ENCODE measurements at regions not wholly inside any gene's neighbourhood (a gene's known extent, or its start where the extent isn't known, plus 50 kb on each side); places are given as distances from the start of the nearest gene placed in this dataset.

DNA sequence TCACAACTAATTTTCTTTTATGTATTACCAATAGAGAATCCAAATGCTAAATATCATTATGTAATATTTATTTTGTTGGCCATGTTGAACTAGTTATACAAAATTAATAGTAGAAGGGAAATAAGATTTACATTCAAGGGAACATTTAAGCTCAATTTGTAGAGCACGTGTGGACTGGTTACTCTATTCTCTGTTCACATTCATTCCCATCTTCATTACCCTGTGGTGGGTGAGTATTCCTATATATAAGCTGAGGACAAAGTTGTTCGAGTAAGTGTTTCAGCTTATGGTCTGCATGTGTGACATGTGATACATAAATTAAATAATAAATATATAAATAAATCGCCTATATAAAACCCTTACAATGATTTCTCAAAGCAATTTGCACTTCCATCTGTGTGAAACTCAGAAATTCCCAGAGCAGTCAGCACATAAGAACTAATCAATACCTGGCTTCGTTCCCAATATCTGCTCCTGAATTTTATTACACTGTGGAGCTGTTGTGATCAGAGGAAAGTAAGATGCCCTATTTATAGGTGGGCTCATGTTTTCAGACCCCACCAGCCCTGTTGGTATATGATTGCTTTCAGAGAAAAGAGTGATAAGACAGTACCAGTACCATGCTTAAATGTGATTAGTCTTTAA lies 308.2 kb upstream of the DCN start:
- no peak for TF ChIP-seq ZNF274 (IDR thresholded peaks at IDR 0.05; ENCODE audit: low read depth, low read length)
- no peaks in the 10 kb centered on the region for H3K27me3 ChIP-seq (ENCODE audit: insufficient read depth, insufficient read length)
- no peak for DNase-seq (ENCODE audit: low read depth, low spot score)
- no peaks in the 10 kb centered on the region for H3K4me1 ChIP-seq (ENCODE audit: insufficient read depth, insufficient read length)
- no peak overlapping the region for H3K4me3 ChIP-seq (ENCODE audit: insufficient read length, low read depth)
- no peak overlapping the region for H3K9ac ChIP-seq (ENCODE audit: insufficient read length, low read depth)
- H3K36me3 ChIP-seq (ENCODE audit: insufficient read depth, insufficient read length, low read length): no peaks in the 10 kb centered on the region
- no peaks in the 10 kb centered on the region for H3K9me3 ChIP-seq (ENCODE audit: insufficient read depth, low read length)

DNA sequence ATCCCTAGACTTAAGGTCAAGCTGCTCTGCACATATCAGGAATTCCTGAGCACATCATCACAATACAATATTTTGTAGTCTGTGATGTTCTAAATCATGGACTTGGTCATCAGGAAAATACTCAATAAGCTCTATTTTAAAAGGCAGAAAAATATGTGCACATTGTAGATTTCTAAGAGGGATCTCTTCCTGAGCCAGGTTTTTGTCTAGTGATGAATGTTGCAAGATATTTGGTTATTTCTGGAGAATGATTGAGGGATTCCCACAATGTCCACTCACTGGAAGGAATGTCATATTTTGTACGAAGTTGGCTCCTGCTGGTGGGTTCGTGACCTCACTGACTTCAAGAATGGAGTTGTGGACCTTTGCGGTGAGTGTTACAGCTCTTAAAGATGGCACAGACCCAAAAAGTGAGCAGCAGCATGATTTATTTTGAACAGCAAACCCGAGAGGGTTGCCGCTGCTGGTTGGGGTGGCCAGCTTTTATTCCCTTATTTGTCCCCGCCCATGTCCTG lies 300.9 kb upstream of the DCN start:
- DNase-seq (ENCODE audit: low read depth, low spot score): no peak
- no peaks in the 10 kb centered on the region for H3K36me3 ChIP-seq (ENCODE audit: insufficient read depth, insufficient read length, low read length)
- no peaks in the 10 kb centered on the region for H3K27me3 ChIP-seq (ENCODE audit: insufficient read depth, insufficient read length)

GRCh38 chr12:91482231-91482630 lies 299.6 kb upstream of the DCN start:
- Histone ChIP-seq H3K4me3 (ENCODE audit: insufficient read length, low read depth) (no peak overlapping the region), H3K36me3 (ENCODE audit: insufficient read depth, insufficient read length, low read length) (no peaks in the 10 kb centered on the region), H3K27me3 (ENCODE audit: insufficient read depth, insufficient read length) (no peaks in the 10 kb centered on the region), H3K4me1 (ENCODE audit: insufficient read depth, insufficient read length) (no peaks in the 10 kb centered on the region), H3K9ac (ENCODE audit: insufficient read length, low read depth) (no peak overlapping the region), H3K9me3 (ENCODE audit: insufficient read depth, low read length) (peaks cover 6% of the 10 kb centered on the region; the same call in 1 of the 2 replicates)
- DNase-seq (ENCODE audit: low read depth, low spot score): no peak
- TF ChIP-seq SUZ12 (IDR thresholded peaks at IDR 0.05; ENCODE audit: extremely low read depth, insufficient read depth, insufficient read length): no peak
- TF ChIP-seq YY1 (IDR thresholded peaks at IDR 0.05; ENCODE audit: insufficient read depth, insufficient read length): no peak
- no peak for TF ChIP-seq ZNF274 (IDR thresholded peaks at IDR 0.05; ENCODE audit: low read depth, low read length)

More for the DNA sequence above, 300.9 kb upstream of the DCN start:
- TF ChIP-seq SUZ12 (IDR thresholded peaks at IDR 0.05; ENCODE audit: extremely low read depth, insufficient read depth, insufficient read length) (no peak), YY1 (IDR thresholded peaks at IDR 0.05; ENCODE audit: insufficient read depth, insufficient read length) (no peak), ZNF274 (IDR thresholded peaks at IDR 0.05; ENCODE audit: low read depth, low read length) (no peak)
- Histone ChIP-seq H3K9ac (ENCODE audit: insufficient read length, low read depth) (no peak overlapping the region), H3K4me3 (ENCODE audit: insufficient read length, low read depth) (no peak overlapping the region), H3K4me1 (ENCODE audit: insufficient read depth, insufficient read length) (no peaks in the 10 kb centered on the region), H3K9me3 (ENCODE audit: insufficient read depth, low read length) (peaks cover 6% of the 10 kb centered on the region; the same call in 1 of the 2 replicates)

DNA sequence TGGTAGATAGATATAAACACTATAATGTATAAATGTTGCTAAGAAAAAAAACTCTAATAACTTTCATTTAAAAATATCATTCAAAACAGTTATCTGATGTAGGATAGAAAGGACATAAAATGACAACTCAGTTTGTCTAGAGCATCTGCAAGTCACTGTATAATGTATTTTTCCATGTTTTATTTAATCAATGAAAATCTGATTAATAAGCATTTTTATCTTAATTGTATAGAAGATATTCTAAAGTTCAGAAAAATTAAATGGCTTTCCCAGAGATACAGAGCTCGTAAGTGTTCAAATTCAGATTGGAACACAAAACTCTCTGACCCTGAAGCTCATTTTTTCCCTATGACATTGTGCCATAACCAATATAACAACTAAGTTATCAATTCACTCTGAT lies 295.9 kb upstream of the DCN start:
- no peak for DNase-seq (ENCODE audit: low read depth, low spot score)
- Histone ChIP-seq H3K27me3 (ENCODE audit: insufficient read depth, insufficient read length) (no peaks in the 10 kb centered on the region), H3K4me1 (ENCODE audit: insufficient read depth, insufficient read length) (no peaks in the 10 kb centered on the region), H3K9me3 (ENCODE audit: insufficient read depth, low read length) (no peaks in the 10 kb centered on the region), H3K36me3 (ENCODE audit: insufficient read depth, insufficient read length, low read length) (no peaks in the 10 kb centered on the region), H3K9ac (ENCODE audit: insufficient read length, low read depth) (no peak overlapping the region), H3K4me3 (ENCODE audit: insufficient read length, low read depth) (no peak overlapping the region)
- TF ChIP-seq YY1 (IDR thresholded peaks at IDR 0.05; ENCODE audit: insufficient read depth, insufficient read length): no peak
- no peak for TF ChIP-seq ZNF274 (IDR thresholded peaks at IDR 0.05; ENCODE audit: low read depth, low read length)
- TF ChIP-seq SUZ12 (IDR thresholded peaks at IDR 0.05; ENCODE audit: extremely low read depth, insufficient read depth, insufficient read length): no peak

DNA sequence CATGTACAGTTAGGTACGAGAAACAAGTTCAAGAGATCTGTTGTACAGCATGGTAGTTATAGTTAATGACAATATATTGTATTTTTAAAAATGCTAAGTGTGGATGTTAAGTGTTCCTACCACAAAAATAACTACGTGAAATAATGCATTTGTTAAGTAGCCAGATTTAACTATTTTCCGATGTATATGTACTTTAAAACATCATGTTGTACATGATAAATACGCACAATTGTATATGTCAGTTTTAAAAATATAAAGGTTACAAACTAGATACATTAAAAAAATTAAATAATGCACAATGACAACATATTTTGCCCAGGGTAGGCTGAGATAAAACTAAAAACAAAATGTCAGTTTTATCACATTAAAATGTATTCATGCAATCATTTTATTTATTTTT lies 285.1 kb upstream of the DCN start:
- no peak overlapping the region for H3K9ac ChIP-seq (ENCODE audit: insufficient read length, low read depth)
- TF ChIP-seq YY1 (IDR thresholded peaks at IDR 0.05; ENCODE audit: insufficient read depth, insufficient read length): no peak
- no peak for TF ChIP-seq SUZ12 (IDR thresholded peaks at IDR 0.05; ENCODE audit: extremely low read depth, insufficient read depth, insufficient read length)
- TF ChIP-seq ZNF274 (IDR thresholded peaks at IDR 0.05; ENCODE audit: low read depth, low read length): no peak
- no peaks in the 10 kb centered on the region for H3K4me1 ChIP-seq (ENCODE audit: insufficient read depth, insufficient read length)
- no peaks in the 10 kb centered on the region for H3K36me3 ChIP-seq (ENCODE audit: insufficient read depth, insufficient read length, low read length)
- DNase-seq (ENCODE audit: low read depth, low spot score): no peak
- H3K9me3 ChIP-seq (ENCODE audit: insufficient read depth, low read length): no peaks in the 10 kb centered on the region
- no peaks in the 10 kb centered on the region for H3K27me3 ChIP-seq (ENCODE audit: insufficient read depth, insufficient read length)
- H3K4me3 ChIP-seq (ENCODE audit: insufficient read length, low read depth): no peak overlapping the region

- DNase-seq (ENCODE audit: low read depth, low spot score): no peak
- H3K4me3 ChIP-seq (ENCODE audit: insufficient read length, low read depth): no peak overlapping the region
- H3K36me3 ChIP-seq (ENCODE audit: insufficient read depth, insufficient read length, low read length): no peaks in the 10 kb centered on the region
- H3K9me3 ChIP-seq (ENCODE audit: insufficient read depth, low read length): no peaks in the 10 kb centered on the region
- H3K4me1 ChIP-seq (ENCODE audit: insufficient read depth, insufficient read length): no peaks in the 10 kb centered on the region
- no peak overlapping the region for H3K9ac ChIP-seq (ENCODE audit: insufficient read length, low read depth)
- no peak for TF ChIP-seq YY1 (IDR thresholded peaks at IDR 0.05; ENCODE audit: insufficient read depth, insufficient read length)
- no peak for TF ChIP-seq ZNF274 (IDR thresholded peaks at IDR 0.05; ENCODE audit: low read depth, low read length)
- no peak for TF ChIP-seq SUZ12 (IDR thresholded peaks at IDR 0.05; ENCODE audit: extremely low read depth, insufficient read depth, insufficient read length)
- no peaks in the 10 kb centered on the region for H3K27me3 ChIP-seq (ENCODE audit: insufficient read depth, insufficient read length)
These were observed 278.4 kb upstream of the DCN start for GRCh38 chr12:91461061-91461460.

- no peak overlapping the region for H3K4me3 ChIP-seq (ENCODE audit: insufficient read length, low read depth)
- no peaks in the 10 kb centered on the region for H3K9me3 ChIP-seq (ENCODE audit: insufficient read depth, low read length)
- no peaks in the 10 kb centered on the region for H3K27me3 ChIP-seq (ENCODE audit: insufficient read depth, insufficient read length)
- TF ChIP-seq YY1 (IDR thresholded peaks at IDR 0.05; ENCODE audit: insufficient read depth, insufficient read length): no peak
- no peak for TF ChIP-seq SUZ12 (IDR thresholded peaks at IDR 0.05; ENCODE audit: extremely low read depth, insufficient read depth, insufficient read length)
- no peak for TF ChIP-seq ZNF274 (IDR thresholded peaks at IDR 0.05; ENCODE audit: low read depth, low read length)
- H3K36me3 ChIP-seq (ENCODE audit: insufficient read depth, insufficient read length, low read length): no peaks in the 10 kb centered on the region
- no peak for DNase-seq (ENCODE audit: low read depth, low spot score)
- no peak overlapping the region for H3K9ac ChIP-seq (ENCODE audit: insufficient read length, low read depth)
- no peaks in the 10 kb centered on the region for H3K4me1 ChIP-seq (ENCODE audit: insufficient read depth, insufficient read length)
These were observed 277.9 kb upstream of the DCN start for GRCh38 chr12:91460469-91460868.
